Fibroblast of skin of right quadriceps (primary cell): ENCODE measurements at regions not wholly inside any gene's neighbourhood (a gene's known extent, or its start where the extent isn't known, plus 50 kb on each side); places are given as distances from the start of the nearest gene placed in this dataset.
A peak's percentile ranks its signal among the peaks of the same experiment; 100 is the strongest.
"Not testable (repeated sequence)": the region's sequence is repeated elsewhere in the genome, so short reads cannot be mapped to it uniquely, and the experiment has no call there.

Experiments
- DNase-seq: peaks from one replicate; pipeline ENCODE4 v3.0.0-alpha.2; 2013

DNA sequence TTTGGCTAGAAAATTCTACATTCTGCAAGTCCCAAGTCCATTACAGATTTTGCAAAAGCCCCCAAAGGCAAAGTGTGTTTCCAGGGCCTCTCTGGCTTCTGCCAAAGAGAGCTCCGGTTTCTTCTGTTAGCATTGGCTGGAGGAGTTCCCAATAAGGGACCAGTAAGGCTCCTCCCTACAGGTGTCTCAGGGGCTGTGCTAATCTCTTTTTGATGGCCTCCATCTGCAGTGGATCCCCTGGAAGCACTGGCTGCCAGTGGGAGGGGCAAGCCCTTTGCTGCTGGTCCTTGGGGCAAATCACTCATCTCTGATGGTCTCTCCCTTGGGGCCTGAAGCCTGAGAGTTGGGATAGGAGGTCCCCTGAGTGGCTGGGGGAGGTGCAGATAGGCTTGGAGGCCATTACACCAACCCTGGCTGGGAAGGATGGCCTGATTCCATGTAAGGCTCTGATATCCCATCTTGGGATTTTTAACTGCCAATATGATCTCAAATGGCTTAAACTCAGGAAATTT is 89.1 kb upstream of the USP24 start:
- no peak for DNase-seq

DNA sequence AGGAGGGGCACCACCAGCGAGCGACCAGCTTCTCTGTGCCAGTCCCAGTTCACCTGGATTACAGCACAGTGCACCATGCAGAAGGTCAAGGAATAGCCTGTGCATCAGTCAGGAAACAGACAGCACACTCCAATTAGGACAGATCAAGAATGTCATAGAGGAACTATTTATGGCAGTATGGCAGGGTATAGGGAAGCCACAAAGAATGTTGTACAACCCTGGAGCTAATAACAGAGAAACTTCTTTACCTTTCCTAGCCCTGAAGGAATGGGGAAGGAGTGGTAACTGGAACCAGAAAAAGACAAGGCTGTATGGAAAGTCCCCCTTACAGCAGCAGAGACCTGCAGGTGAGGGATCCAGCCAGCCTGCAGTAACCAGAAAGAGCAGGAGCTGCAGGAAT is 87.8 kb upstream of the USP24 start:
- DNase-seq, result no peak

DNA sequence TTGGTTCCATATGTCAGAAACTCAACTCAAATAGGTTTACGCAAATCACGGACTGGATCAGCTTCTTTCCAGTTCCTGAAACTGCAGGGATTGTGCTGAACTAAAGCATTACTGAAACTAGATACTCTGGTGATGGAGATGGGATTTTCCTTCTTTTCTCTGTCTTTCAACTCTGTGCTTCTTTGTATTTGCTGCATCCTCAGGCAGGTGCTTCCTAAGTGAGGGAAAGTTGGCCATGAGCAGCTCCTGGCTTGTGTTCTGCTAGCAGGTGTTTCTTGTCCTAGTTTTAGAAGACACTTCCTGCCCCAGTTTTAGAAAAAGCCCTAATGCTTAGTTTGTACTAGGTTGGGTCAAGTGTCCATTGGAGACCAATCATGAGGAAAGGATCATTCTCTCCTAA is 86.7 kb upstream of the USP24 start:
- no peak for DNase-seq

DNA sequence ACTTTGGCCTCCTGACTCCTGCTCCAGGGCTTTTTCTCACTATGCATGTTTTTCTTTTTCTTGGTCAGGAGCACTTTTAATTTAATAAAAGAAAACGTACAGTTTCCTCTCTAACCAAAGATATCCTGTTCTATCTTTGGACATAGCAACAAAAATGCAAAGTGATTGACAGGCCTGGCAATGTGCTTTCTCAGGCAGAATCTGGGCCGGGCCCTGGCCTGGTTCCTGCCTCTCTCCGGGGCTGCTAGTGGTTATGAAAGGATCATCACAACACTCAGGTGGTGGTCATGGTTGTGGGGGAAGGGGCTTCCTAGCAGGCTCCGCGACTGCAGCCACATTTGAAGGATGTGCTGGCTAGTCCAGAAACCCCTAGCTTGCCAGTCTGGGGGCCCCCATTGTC is 85.8 kb upstream of the USP24 start:
- no peak for DNase-seq

DNA sequence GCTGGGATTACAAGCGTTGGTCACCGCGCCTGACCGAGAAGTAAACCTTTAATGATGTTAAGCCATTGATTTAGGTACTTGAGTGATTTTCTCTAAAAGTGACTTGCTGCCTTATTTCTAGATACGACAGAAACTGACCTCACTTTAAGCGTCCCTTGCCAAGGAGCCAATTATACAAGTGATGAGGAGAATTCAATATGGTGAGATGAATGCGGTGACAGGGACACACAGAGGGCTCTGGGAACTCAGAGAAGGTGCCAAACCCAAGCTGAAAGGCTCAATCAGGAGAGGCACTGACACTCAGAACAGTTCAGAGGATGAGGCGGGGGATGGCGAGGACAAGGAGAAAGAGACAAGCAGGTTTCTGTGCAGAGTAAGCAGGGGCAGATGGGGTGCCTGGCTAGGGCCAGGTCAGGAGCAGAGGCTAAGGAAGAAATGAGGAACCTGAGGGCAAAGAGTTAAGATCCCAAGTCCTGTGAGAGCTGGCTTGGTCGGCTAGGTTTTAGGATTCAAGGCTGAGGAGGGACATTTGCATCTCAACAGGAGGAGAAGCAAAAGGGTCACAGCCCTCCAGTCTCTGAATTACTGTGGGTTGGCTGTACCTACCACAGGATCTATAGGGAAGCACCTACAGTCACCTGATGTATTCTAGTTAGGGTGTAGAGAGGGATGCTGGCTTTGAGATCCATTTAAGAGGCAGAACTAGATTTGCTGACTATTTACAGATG is 83.2 kb upstream of the USP24 start:
- no peak for DNase-seq

DNA sequence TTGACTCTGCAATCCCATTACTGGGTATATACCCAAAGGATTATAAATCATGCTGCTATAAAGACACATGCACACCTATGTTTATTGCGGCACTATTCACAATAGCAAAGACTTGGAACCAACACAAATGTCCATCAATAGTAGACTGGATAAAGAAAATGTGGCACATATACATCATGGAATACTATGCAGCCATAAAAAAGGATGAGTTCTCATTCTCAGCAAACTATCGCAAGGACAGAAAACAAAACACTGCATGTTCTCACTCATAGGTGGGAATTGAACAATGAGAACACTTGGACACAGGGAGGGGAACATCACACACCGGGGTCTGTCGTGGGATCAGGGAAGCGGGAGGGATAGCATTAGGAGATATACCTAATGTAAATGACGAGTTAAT is 81.1 kb upstream of the USP24 start:
- not testable (repeated sequence) for DNase-seq

DNA sequence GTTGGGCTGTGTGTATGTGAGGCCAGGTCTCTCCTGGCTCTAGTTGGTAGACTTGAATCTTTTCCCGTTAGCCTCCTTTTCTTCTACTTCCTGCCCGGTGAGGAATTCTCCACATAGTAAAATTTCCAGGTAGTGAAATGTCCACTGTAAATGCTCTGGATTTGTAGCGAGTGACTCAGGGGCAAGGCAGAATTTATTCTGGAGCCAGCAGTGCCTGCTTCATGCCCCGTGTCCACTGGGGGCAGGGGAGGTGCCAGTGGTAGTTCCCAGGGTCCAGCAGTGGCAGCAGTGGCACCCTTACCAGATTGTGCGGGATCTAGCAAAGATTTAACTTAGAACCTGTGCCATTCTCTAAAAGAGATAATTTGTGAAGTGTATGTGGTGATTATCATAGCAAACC is 74.5 kb upstream of the USP24 start:
- DNase-seq, result no peak

DNA sequence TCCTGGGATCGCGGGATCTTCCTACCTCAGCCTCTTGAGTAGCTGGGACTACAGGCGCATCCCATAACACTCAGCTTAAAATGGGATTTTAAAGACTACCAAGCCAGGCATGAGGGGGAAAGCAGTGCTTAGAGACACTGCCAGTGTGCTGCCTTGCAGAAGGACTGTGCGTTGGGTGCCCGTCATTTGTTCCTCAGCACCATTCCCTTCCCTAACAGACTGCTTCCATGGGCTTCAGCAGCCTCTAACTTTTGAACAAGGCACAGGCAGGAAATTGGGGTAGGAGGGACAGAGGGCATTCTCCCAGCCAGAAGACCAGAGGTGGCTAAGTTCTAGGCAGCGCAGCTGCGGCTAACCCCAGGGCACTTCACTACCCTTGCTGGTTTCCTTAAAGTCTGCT is 73.9 kb upstream of the USP24 start:
- no peak for DNase-seq

DNA sequence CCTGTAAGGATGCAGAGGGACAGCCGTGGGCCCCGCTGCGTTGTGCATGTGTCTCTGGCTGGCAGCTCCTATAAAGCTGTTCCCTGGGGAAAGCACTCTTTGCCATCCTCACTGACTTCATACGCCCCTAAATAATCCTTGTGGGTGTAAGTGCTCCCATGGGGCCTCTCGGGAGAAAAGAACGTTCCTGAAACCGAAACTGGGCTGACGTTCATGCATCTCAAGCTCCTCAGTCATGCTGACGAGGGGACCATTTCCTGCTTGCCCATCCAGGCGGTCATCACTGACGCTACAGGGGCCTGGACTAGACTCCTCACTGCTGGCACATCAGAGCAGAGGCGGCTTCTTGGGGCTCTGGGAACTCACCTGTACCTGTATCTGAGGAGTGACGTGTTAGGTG is 73.1 kb upstream of the USP24 start:
- no peak for DNase-seq

DNA sequence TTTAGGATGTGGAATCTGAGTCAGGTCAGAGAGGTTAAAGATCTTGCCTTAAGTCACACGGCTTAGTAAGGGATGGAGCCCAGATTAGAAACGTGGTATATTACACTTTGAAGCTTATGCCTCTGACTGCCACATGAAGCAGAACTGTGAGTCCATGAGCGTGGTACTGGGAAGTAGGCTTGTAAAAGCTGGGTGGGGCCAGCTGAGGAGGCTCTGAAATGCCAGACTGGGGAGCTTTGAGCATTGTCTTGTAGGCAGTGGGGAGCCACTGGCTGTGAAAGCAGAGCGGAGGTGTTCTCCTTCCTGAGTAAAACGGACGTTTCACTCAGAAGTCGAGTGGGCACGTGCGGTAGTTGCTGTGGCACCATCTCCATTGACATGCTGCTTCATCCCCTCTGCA is 72.6 kb upstream of the USP24 start:
- DNase-seq, result no peak

DNA sequence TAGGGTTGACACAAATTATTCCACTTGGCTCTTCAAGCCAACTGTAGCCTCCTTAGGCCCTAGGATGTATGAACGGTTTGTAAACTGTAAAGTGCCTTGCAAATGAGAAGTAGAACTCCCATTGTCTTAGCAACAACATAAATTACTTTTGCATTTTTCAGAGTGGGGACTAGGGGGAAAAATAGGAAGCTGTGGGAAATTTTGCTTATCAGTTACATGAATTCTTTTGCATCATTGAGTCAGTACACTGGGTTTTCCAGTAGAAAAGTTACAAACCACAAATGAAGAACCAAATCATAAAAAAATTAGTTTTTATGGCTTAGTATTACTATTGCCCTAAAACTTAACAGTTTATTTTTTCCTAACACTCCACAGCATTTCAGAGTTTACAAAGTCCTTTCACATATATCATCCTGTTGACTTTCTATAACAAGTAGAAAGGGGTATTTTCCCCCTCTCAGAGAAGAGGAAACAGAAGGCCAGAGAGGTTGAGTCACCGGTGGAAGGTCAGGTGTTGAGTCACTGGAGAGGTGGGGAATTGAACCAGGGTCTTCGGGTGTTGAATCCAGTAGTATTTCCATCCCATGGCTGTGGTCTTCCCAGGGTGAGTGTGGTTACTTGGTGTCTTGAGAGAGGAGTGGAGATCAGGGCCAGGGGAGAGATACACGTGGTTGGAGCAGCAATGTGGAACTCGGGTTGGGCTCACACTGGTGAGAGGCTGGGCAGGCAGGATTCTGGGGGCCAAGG is 71.9 kb upstream of the USP24 start:
- DNase-seq, result no peak

DNA sequence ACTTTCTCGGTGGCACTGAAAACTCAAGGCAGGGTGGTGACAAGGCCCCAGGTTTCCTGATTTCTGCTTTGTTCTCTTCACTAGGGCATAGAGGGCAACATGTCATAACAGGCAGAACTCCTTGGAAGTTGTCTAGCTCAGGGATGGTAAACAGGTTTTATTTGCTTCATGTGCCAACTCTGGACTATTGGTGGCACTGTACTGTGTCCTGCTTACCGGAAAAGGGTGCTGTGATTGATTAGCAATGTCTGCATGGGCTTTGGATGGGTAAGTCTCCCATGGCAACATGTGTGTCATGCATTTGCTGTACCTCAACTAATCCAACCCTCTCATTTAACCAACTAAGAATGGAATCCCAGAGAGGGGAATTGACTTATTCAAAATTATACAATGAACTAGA is 70.7 kb upstream of the USP24 start:
- DNase-seq, result no peak

DNA sequence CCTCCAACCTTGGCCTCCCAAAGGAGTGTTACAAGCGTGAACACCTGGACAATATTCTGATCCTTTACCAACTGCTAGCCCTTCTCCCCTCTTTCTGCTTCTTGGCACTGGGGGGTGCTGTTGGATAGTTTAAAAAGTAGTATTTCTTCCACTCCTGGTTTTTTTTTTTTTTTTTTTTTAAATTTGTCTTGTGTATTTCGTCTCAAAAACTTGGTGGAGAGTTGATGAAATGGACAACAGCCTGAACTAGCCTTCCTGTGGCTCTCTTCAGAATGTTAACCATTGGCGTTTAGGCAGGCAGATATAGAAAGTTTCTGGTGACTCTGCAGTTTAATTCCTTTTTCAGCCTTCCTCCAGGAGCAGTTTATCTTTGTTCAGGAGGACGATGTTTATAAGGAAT is 69.7 kb upstream of the USP24 start:
- peak; percentile 62 for DNase-seq

DNA sequence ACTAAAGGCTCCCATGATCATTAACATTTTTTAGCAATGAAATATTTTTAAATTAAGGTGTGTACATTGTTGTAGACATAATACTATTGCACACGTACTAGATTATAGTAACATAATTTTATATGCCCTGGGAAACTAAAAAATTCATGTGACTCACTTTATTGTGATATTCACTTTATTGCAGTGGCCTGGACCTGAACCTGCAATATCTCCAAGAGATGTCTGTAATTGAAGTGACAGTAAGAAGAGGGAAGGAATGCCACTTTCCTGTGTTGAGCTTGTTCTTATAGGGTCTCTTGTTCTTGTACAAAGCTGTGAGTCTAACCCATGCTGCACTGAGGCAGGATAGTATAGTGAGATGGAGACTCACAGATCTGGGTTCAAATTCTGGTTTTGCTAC is 66.9 kb upstream of the USP24 start:
- no peak for DNase-seq

DNA sequence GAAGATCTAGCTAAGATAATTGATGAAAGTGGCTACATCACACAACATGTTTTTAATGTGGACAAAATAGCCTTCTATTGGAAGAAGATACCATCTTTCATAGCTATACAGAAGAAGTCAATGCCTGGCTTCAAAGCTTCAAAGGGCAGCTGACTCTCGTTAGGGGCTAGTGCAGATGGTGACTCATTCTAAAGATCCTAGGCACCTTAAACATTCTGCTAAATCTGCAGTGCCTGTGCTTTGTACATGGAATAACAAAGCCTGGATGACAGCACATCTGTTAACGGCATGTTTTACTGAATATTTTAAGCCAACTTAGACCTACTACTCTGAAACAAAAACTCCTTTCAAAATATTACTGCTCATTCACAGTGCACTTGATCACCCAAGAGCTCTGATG is 65.6 kb upstream of the USP24 start:
- peak; percentile 45 for DNase-seq

DNA sequence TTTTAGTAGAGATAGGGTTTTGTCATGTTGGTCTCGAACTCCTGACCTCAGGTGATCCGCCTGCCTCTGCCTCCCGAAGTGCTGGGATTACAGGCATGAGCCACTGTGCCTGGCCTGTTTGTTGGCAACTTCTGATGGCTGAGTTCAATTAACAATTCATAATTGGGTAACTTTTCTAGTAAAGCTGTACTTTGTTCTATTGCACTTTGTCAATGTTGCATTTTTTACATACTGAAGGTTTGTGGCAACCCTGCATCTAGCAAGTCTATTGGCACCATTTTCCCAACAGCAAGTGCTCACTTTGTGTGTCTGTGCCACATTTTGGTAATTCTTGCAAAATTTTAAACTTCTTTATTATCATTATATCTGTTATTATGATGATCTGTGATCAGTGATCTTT is 64.5 kb upstream of the USP24 start:
- DNase-seq, result no peak

DNA sequence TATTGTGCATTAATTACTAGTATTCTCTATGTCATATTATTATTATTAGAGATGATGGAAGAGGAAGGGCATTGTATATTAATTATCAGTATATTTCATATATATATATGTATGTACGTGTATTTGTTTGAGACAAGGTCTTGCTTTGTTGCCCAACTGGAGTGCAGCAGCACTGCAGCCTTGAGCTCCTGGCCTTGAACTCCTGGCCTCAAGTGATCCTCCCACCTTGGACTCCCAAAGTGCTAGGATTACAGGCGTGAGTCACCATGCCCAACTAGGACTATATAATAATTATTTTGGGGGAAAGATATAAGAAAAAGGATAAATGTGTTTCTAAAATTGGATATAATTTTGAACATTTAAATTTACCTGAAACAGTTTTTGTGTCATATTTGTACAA is 63.2 kb upstream of the USP24 start:
- no peak for DNase-seq

DNA sequence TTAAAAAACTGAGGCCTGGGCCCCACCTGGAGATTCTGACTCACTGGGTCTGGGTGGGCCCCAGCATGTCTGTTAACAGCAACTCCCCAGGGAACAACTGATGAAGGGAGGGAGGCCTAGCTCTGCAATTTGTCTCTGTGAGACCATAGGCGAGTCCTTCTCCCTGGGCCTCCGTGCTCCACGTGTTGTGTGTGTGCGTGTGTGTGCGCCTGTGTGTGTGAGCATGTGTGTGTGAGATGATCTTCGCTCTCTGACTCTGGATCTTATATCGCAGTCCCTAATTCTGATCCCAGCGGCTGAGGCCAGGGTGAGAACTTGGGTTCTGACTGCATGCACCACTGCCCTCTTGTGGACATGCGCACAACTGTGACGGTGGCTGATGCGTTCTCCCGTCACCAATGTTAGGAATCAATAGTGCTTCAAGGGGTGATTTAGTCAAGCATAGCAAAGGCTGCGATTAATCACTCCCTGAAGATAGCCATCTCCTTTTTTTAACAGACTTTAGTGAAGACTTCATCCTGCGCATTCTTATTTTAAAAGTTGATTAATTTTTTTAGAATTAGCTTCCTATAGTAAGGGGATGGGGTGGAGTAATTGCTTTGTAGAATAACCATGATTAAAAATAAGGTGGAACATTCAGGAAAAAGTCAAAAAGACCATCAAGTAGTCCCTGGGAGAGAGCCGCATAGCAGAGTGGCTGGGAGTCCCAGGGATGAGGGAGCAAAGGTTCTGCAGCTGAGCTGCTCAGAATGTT is 62.4 kb upstream of the USP24 start:
- peak; percentile 74 for DNase-seq

DNA sequence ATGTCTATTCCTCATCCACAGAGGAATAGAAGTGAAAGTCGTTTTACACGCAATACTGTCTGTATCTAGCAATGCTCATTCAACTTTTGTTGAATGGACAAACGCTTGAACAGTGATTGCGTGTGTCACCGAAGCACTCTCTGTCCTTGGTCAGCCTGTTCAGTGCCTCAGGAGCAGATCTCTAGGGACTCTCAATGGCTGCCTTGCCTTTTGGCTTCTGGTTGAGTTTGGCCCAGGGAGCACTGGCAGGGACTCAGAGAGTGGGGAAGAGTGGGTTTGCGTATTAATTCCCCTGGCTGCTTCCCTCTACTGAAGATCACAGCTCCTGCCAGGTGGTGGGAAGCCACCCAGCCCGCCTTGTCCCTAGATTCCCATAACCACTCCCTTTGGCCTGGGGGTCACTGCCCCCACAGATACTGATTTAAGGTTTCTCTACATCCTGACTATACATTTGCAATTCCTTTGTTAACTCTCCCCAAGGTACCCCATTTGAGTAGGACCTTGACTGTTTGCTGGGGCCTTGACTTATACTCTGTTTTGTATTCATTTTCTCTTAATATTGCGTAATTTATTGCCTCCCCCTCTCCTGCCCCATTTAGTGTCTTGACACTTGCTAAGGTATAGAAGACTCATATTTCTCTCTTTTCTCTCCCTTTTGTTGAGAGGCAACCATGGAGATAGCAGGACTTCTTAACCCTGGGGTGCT is 61.7 kb upstream of the USP24 start:
- no peak for DNase-seq

DNA sequence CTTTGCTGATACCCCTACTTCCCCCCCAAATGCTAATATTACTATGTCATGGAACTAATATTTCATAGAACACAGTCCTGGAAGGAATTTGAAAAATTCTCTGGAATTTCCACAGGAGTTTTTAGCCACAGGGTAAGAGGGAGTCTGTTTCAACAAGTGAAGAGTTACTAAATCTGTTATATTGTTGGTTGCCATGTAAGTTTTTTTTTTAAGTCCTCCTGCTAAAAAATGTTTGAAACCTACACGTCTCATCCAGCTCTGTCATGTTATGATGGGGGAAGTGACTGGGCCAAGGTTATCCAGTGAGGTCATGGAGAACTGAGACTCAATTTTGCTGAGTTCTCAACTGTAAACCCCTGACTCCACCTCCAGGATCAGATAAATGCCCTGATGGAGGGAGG is 60.8 kb upstream of the USP24 start:
- peak; percentile 54 for DNase-seq

DNA sequence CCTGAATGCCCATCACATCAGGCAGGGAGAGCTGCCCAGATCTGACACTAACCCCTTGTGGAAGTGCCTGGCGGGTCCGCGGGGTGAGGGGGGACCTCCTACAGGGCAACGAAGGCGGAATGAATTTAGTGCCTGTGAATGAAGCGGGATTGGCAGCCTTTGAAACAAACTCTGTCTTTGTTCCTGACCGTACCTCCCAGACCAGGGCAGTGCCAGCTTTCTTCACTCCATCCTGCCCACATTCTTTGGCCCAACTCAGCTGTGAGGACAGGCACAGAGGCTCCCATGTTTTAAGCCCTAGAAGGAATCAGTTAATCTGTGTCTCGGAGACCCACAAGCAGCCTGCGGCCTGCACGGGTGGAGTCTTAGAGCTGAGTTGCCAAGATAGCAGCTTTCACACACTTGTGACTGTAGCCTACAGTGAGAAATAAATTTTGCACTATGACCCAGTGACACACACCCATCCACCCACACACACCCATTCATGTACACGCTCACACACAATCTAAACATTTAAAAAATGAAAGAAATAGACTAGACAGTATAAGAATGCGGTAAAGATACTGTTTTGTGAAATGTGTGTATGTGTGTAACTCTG is 60.1 kb upstream of the USP24 start:
- peak; percentile 17 for DNase-seq

DNA sequence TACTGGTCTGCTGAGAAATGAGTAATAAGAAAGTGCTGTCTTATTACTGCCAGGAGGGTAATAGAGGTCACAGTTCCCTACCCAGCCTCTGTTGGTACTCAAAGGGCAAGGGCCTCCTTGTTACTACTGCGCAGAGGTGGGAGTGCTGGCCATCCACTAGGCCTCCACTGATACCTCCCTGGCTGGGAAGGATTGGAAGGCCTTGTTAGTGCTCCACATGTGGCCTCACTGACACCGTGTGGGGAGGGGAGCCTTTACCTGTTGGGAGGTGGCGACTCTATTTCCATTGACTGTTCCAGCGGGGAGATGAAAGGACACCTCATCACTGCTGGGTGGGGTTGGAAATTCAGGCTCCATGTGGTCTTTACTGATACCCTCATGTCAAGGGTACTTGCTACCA is 57.8 kb upstream of the USP24 start:
- DNase-seq, result no peak
